Spleen (tissue), 11 donors: ENCODE measurements at regions not wholly inside any gene's neighbourhood (a gene's known extent, or its start where the extent isn't known, plus 50 kb on each side); places are given as distances from the start of the nearest gene placed in this dataset.

ENCODE experiments used
- DNase-seq: peaks from one replicate; pipeline ENCODE4 v3.0.0-alpha.2; 2020
- H3K27ac ChIP-seq, 8 donors: fragments of 200-600 bp; sonication (generic) in 7 of 8; 1 replicate in 4 of 8; 2 replicates in 4 of 8; pipeline versions ENCODE4 v1.5.0 to v1.8.0; 2016 to 2021; ENCODE audit warnings: inconsistent platforms in 4 of 8, mild to moderate bottlenecking in 4 of 8, moderate library complexity in 1 of 8
- H3K27me3 ChIP-seq, 7 donors: fragments of 200-600 bp; sonication (generic) in 6 of 7; replicated peaks in 1 of 7; 1 replicate in 4 of 7; 2 replicates in 3 of 7; pipeline versions ENCODE4 v1.5.0 to v1.8.0; 2016 to 2021; ENCODE audit warnings: inconsistent platforms in 3 of 7, mild to moderate bottlenecking in 1 of 7
- H3K36me3 ChIP-seq, 6 donors: fragments of 200-600 bp; sonication (generic) in 5 of 6; 1 replicate in 4 of 6; 2 replicates in 2 of 6; pipeline versions ENCODE4 v1.5.0 to v1.8.0; 2016 to 2021; ENCODE audit warnings: inconsistent platforms in 2 of 6
- H3K4me1 ChIP-seq, 6 donors: fragments of 200-600 bp; sonication (generic) in 5 of 6; 1 replicate in 3 of 6; 2 replicates in 3 of 6; pipeline versions ENCODE4 v1.5.0 to v1.8.0; 2016 to 2021; ENCODE audit warnings: inconsistent platforms in 3 of 6
- H3K4me3 ChIP-seq, 8 donors: fragments of 200-600 bp; sonication (generic) in 7 of 8; 1 replicate in 4 of 8; 2 replicates in 4 of 8; pipeline versions ENCODE4 v1.5.0 to v1.8.0; 2016 to 2021; ENCODE audit warnings: inconsistent platforms in 4 of 8, mild to moderate bottlenecking in 4 of 8, moderate library complexity in 2 of 8
- H3K9me3 ChIP-seq, 8 donors: fragments of 200-600 bp; sonication (generic) in 7 of 8; 1 replicate in 4 of 8; 2 replicates in 4 of 8; pipeline versions ENCODE4 v1.5.0 to v1.8.0; 2016 to 2021; ENCODE audit warnings: inconsistent platforms in 4 of 8
- CTCF ChIP-seq, 11 experiments: fragments of 200-600 bp in 7 of 11; fragments of 450-650 bp in 4 of 11; sonication (generic) in 4 of 11; IDR thresholded peaks in 8 of 11; conservative IDR thresholded peaks in 3 of 11; 1 replicate in 7 of 11; 2 replicates in 4 of 11; pipeline versions ENCODE4 v1.4.0 to v1.8.0; 2016 to 2021; ENCODE audit warnings: antibody characterized with exemption in 11 of 11, inconsistent platforms in 4 of 11, mild to moderate bottlenecking in 1 of 11
- POLR2A ChIP-seq, 3 donors: fragments of 450-650 bp; IDR thresholded peaks; one replicate each; pipeline ENCODE4 v1.5.1; 2017; ENCODE audit warnings: antibody characterized with exemption in 3 of 3, mild to moderate bottlenecking in 1 of 3
- POLR2AphosphoS5 ChIP-seq, 3 donors: sonication (generic); formaldehyde crosslinking; IDR thresholded peaks; one replicate each; pipeline ENCODE4 v1.5.1; 2017; ENCODE audit warnings: antibody characterized with exemption in 3 of 3
- WGBS, 5 donors: extraction: QIAGEN DNeasy Blood & Tissue Kit in 3 of 5; methylation state at CpG; one replicate each; pipeline versions ENCODE4 v1.1.5 to v1.1.7; 2013 to 2018; 5-methylcytosine and 5-hydroxymethylcytosine counted together
- intact Hi-C: fragments of 100-400 bp; cut with DNase I; formaldehyde crosslinking; loops from one replicate; pipeline ENCODE4 v1.15.0; 2023; ENCODE audit warnings: low total_unique reads
- donor health status: healthy with polysubstance abuse.
- donor health status: DM: no; HTN: no; CAD: no; lungs with moderate emphysema.
- donor health status: DM: no; HTN: no; CAD: no.
- donor health status: Bipolar disorder and iron deficiency.
- donor health status: healthy.
- donor health status: DM: no; HTN: no; CAD: no.
- donor health status: DM: yes; HTN: yes; CAD: no.

GRCh38 chr2:106990297-106990696 is 104.3 kb upstream of the ST6GAL2 start:
- intact Hi-C loops, result no loop called here
- H3K27me3 ChIP-seq, result no peaks in the 10 kb centered on the region
- H3K27ac ChIP-seq, result no peak overlapping the region
- no peak overlapping the region for H3K4me3 ChIP-seq
- TF ChIP-seq POLR2AphosphoS5 (IDR thresholded peaks at IDR 0.05), result no peak
- TF ChIP-seq POLR2A (IDR thresholded peaks at IDR 0.05), result no peak
- TF ChIP-seq CTCF (IDR thresholded peaks at IDR 0.05 in 8 of 11, conservative IDR thresholded peaks at IDR 0.05 in 3 of 11), result no peak
- H3K9me3 ChIP-seq, result no peaks in the 10 kb centered on the region
- no peaks in the 10 kb centered on the region for H3K36me3 ChIP-seq
- DNase-seq, result no peak
- WGBS, 5 donors, result 55 to 64% (median 61%) methylated on average over 3 of the region's 3 CpGs
- H3K4me1 ChIP-seq, result no peaks in the 10 kb centered on the region

DNA sequence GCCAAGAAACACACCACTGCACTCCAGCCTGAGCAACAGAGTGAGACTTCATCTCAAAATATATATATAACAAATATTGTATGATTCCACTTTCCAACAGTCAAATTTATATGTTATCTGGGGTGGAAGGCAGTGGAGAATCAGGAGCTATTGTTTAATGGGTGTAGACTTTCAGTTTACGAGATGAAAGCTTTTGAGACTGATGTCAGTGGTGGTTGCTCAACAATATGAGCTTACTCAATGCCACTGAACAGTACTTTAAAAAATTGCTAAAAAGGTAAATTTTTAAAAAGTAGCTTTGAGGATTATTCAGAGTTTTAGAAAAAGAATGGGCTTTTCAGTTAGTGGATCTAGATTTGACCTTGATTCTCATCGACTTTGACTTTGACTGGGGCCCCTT is 105.9 kb upstream of the ST6GAL2 start:
- 85 to 96% (median 88%) methylated on average over 2 of the region's 2 CpGs for WGBS, 5 donors
- H3K36me3 ChIP-seq, result no peaks in the 10 kb centered on the region
- H3K9me3 ChIP-seq, result peaks cover 0 to 4% (median 0%) of the 10 kb centered on the region in 8 donors
- intact Hi-C loops, result no loop called here
- DNase-seq, result no peak
- no peak overlapping the region for H3K4me3 ChIP-seq
- TF ChIP-seq POLR2AphosphoS5 (IDR thresholded peaks at IDR 0.05) (no peak), POLR2A (IDR thresholded peaks at IDR 0.05) (no peak), CTCF (IDR thresholded peaks at IDR 0.05 in 8 of 11, conservative IDR thresholded peaks at IDR 0.05 in 3 of 11) (no peak)
- no peaks in the 10 kb centered on the region for H3K27me3 ChIP-seq
- H3K27ac ChIP-seq, result no peak overlapping the region
- no peaks in the 10 kb centered on the region for H3K4me1 ChIP-seq

DNA sequence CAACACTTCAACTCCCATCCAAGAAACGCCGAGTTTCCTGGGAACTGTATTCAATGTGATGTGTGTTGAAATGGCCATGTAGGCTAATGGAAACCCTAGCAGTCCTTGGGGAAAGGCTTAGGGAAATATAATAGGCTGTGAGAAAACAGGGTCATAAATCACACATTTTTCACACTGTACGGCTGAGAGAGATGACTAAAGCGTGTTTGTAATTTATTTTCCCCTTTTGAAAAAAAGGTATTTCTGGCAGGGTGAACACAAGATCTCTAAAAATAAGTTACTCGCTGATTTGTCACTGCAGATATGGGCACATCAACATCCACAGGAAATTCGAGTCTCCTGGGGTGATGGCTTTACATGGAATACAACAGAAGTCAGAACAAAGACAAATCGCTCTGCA is 109.6 kb upstream of the ST6GAL2 start:
- H3K4me3 ChIP-seq, result no peak overlapping the region
- peaks cover 0 to 4% (median 0%) of the 10 kb centered on the region in 8 donors for H3K9me3 ChIP-seq
- H3K27me3 ChIP-seq, result no peaks in the 10 kb centered on the region
- no peak overlapping the region for H3K27ac ChIP-seq
- intact Hi-C loops, result no loop called here
- no peaks in the 10 kb centered on the region for H3K36me3 ChIP-seq
- DNase-seq, result no peak
- 33 to 41% (median 34%) methylated on average over 7 of the region's 7 CpGs for WGBS, 5 donors
- H3K4me1 ChIP-seq, result no peaks in the 10 kb centered on the region
- TF ChIP-seq POLR2A (IDR thresholded peaks at IDR 0.05) (no peak), CTCF (IDR thresholded peaks at IDR 0.05 in 8 of 11, conservative IDR thresholded peaks at IDR 0.05 in 3 of 11) (no peak), POLR2AphosphoS5 (IDR thresholded peaks at IDR 0.05) (no peak)

DNA sequence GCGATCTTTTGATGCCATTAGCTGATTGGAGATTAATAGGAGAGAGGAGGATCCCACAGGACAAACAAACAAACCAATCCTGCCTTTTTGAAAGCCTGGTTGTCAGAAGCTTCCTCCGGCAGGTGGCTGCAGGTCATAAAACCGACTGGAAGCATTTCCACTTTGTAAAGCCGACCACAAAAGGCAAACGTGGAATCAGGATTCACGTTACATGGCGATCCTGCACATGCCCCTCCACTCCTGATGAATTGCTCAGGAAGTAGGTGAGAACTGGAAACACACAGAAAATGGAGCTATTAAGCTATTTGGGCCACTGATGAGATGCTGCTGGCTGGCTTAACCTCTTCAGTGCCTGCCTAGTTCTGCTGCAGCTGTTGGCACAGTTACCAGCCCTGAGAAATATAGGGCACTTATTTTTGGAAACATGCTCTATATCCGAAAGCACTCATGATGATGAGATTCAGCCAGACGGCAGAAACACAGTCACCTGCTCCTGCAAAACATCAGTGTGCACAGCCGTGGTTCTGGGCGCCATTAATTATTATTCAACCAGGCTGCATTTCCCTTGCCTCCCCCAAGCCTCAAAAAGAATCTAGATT is 110.3 kb upstream of the ST6GAL2 start:
- whole genome bisulfite sequencing, 5 donors, result 50 to 65% (median 56%) methylated on average over 11 of the region's 11 CpGs
- no peak overlapping the region for H3K4me3 ChIP-seq
- H3K9me3 ChIP-seq, result peaks cover 0 to 4% (median 0%) of the 10 kb centered on the region in 8 donors
- no peaks in the 10 kb centered on the region for H3K36me3 ChIP-seq
- TF ChIP-seq CTCF (IDR thresholded peaks at IDR 0.05 in 8 of 11, conservative IDR thresholded peaks at IDR 0.05 in 3 of 11), result no peak
- TF ChIP-seq POLR2A (IDR thresholded peaks at IDR 0.05), result no peak
- TF ChIP-seq POLR2AphosphoS5 (IDR thresholded peaks at IDR 0.05), result no peak
- H3K27ac ChIP-seq, result no peak overlapping the region
- no peak for DNase-seq
- intact Hi-C loops, result no loop called here
- H3K27me3 ChIP-seq, result no peaks in the 10 kb centered on the region
- no peaks in the 10 kb centered on the region for H3K4me1 ChIP-seq
